H4 (cell line): ENCODE measurements at regions not wholly inside any gene's neighbourhood (a gene's known extent, or its start where the extent isn't known, plus 50 kb on each side); places are given as distances from the start of the nearest gene placed in this dataset.

ENCODE experiments used
- DNase-seq: peaks from one replicate; pipeline ENCODE4 v3.0.0-alpha.2; 2015; ENCODE audit warnings: low spot score

GRCh38 chr11:32316858-32317642 is 118.3 kb downstream of the WT1 start:
- peak; percentile 45 for DNase-seq

- DNase-seq: no peak
Observed at GRCh38 chr11:32317643-32318042, 117.7 kb downstream of the WT1 start.

GRCh38 chr11:32318071-32319055 is 117.0 kb downstream of the WT1 start:
- no peak for DNase-seq

GRCh38 chr11:32323814-32324130 is 111.6 kb downstream of the WT1 start:
- DNase-seq: no peak

- DNase-seq: no peak
Observed at GRCh38 chr11:32325187-32325586, 110.2 kb downstream of the WT1 start.

GRCh38 chr11:32325725-32326124 is 109.6 kb downstream of the WT1 start:
- DNase-seq: no peak

- no peak for DNase-seq
Observed at GRCh38 chr11:32326522-32326921, 108.8 kb downstream of the WT1 start.

GRCh38 chr11:32328392-32328791 is 106.9 kb downstream of the WT1 start:
- DNase-seq: no peak

GRCh38 chr11:32331098-32331497 is 104.2 kb downstream of the WT1 start:
- peak; percentile 30 for DNase-seq

GRCh38 chr11:32331792-32332191 is 103.5 kb downstream of the WT1 start:
- DNase-seq: no peak

- no peak for DNase-seq
Observed at GRCh38 chr11:32332990-32333319, 102.4 kb downstream of the WT1 start.

- DNase-seq: no peak
Observed at GRCh38 chr11:32333320-32333991, 101.9 kb downstream of the WT1 start.

- DNase-seq: peak; percentile 22
Observed at GRCh38 chr11:32334822-32335221, 100.5 kb downstream of the WT1 start.
